Effector memory CD4-positive, alpha-beta T cell (primary cell): ENCODE measurements at regions not wholly inside any gene's neighbourhood (a gene's known extent, or its start where the extent isn't known, plus 50 kb on each side); places are given as distances from the start of the nearest gene placed in this dataset.

Experiments
- DNase-seq, 3 donors: peaks; one replicate each; pipeline ENCODE4 v3.0.0-alpha.2; 2020
- H3K27ac ChIP-seq: 2 replicates; pipeline ENCODE4 v1.7.0; 2013; ENCODE audit warnings: mild to moderate bottlenecking, low read length, moderate library complexity; ENCODE audit not compliant: insufficient read depth, poor library complexity, severe bottlenecking
- H3K27me3 ChIP-seq: replicated peaks from 2 replicates; pipeline ENCODE4 v1.7.0; 2013; ENCODE audit warnings: mild to moderate bottlenecking, low read length; ENCODE audit not compliant: insufficient read depth, control insufficient read depth, poor library complexity, severe bottlenecking
- H3K36me3 ChIP-seq: 2 replicates; pipeline ENCODE4 v1.7.0; 2013; ENCODE audit warnings: mild to moderate bottlenecking, low read length, moderate library complexity; ENCODE audit not compliant: control insufficient read depth, insufficient read depth
- H3K4me1 ChIP-seq: 2 replicates; pipeline ENCODE4 v1.7.0; 2013; ENCODE audit warnings: low read length, mild to moderate bottlenecking; ENCODE audit not compliant: control insufficient read depth, insufficient read depth, poor library complexity, severe bottlenecking
- H3K4me3 ChIP-seq: 2 replicates; pipeline ENCODE4 v1.7.0; 2013; ENCODE audit warnings: low read length, low read depth, mild to moderate bottlenecking; ENCODE audit not compliant: insufficient read depth, poor library complexity, severe bottlenecking
- H3K9me3 ChIP-seq: 2 replicates; pipeline ENCODE4 v1.7.0; 2013; ENCODE audit warnings: mild to moderate bottlenecking, low read length, moderate library complexity; ENCODE audit not compliant: control insufficient read depth

DNA sequence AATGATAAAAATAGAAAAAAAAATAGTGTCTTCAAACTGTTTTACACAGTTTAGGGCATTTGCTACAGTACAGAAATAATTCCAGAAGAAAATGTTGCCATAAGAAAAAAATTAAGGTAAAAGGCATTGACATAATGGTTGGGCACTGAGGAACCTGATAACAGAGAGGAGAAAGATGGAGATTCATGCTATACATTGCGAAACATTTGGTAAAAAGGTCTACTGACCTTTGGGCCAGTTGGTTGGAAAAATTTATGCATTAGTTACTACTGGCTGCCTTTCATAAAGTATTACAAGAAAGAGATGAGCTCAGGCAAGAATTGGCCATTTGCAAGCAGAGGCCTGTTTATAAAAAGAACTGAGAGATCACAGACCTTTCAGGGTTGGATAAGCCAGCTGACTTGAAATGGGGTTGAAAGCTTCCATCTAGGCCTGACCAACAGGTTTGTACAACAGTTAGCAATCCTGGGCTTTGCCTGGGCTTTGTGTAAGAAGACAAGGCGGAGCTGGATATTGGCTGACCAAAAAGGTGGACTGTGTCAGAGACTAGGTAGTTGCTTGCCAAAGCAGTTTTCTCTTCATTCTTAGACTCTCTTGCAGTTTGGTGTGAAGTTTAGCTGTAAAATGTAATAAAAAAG is 166.6 kb upstream of the MCTP2 start:
- Histone ChIP-seq H3K27ac (no peak overlapping the region), H3K4me1 (no peaks in the 10 kb centered on the region), H3K36me3 (no peaks in the 10 kb centered on the region)

DNA sequence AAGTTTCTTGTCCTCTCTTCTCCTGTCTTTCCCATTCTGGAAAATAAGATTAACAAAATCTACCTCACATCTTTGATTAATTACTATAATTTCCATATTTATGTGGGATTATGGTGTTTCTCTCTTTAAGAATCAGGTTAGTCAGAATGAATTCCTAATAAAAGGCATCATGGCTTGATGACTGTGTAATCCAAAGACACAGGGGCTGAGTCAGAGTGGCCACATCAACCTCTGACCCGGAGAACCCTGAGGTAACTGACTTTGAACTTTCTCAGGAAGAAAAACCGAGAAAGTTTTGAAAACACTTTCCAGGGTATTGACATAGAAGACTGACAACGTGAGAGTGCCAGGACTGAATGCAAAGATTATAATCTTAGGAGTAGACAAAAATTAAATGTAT is 170.3 kb upstream of the MCTP2 start:
- Histone ChIP-seq H3K27me3 (no peaks in the 10 kb centered on the region), H3K36me3 (no peaks in the 10 kb centered on the region), H3K9me3 (no peaks in the 10 kb centered on the region), H3K4me1 (no peaks in the 10 kb centered on the region), H3K27ac (no peak overlapping the region), H3K4me3 (no peak overlapping the region)
- DNase-seq, result no peak

More for the DNA sequence above, 166.6 kb upstream of the MCTP2 start:
- no peaks in the 10 kb centered on the region for H3K27me3 ChIP-seq
- H3K4me3 ChIP-seq, result no peak overlapping the region
- no peaks in the 10 kb centered on the region for H3K9me3 ChIP-seq
- DNase-seq, result no peak

DNA sequence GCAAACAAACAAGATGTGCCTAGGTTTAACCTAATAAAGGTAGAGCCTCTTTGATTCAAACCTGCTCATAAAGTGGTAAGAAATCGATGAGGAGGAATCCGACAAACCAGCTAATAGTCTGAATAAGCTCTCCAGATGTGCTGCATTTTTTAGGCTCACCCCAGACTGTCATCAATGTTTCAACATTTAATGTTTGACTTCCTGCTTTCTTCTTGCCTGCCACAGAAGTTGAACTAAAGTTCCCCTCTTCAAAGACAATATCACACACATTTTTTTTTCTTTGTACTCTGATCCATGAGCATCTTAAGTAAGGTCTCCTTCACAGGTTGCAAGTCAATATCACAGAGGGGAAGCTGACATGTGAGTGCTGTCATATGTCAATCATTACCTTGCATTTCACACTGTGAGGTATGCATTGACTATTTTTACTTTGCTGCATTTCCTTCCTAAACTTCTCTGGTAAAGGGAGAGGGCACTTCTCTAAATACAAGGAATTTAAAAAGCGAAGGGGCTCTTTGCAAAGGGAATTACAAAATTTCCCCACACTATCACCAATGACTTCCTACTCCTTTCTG is 172.3 kb upstream of the MCTP2 start:
- Histone ChIP-seq H3K36me3 (no peaks in the 10 kb centered on the region), H3K27me3 (no peaks in the 10 kb centered on the region), H3K9me3 (no peaks in the 10 kb centered on the region), H3K27ac (no peak overlapping the region), H3K4me3 (no peak overlapping the region), H3K4me1 (no peaks in the 10 kb centered on the region)
- no peak for DNase-seq

DNA sequence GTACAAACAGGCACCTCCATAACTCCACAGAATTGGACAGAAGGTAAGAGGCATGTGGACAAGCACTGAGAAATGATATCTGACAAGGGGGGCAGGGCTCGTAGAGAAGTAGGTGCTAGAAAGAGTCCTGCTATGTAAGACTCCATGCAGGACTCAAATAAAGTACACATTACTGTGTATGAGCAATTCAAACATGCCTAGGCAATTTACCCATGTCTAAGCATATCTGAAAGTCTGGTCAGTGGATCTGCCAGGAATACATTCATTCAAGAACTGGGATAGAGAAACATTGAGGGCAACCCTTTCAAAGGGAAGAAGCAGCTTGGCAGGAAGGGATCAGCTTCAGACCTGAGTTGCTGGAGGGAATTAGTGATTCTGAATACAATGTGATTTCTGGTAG is 174.1 kb upstream of the MCTP2 start:
- Histone ChIP-seq H3K4me1 (no peaks in the 10 kb centered on the region), H3K4me3 (no peak overlapping the region), H3K27ac (no peak overlapping the region), H3K27me3 (no peaks in the 10 kb centered on the region), H3K36me3 (no peaks in the 10 kb centered on the region), H3K9me3 (no peaks in the 10 kb centered on the region)
- no peak for DNase-seq

DNA sequence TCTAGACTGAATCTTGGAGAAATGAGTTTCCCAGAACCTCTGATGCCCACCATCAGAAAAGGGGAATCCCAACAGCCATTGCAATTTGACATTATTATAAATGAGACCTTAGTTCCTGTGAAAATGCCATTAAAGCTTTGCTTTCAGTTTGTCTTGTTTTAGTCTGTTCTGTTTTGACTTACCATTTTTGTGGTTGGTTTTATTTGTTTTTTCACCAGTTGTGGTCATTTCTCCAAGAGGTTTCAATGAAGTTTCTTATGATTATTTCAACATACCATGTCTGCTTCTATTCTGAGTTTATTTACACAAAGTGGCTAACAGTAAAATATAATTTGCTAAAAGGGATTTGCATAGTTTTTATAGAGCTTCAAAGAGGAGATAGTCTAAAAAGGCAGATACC is 175.0 kb upstream of the MCTP2 start:
- no peak overlapping the region for H3K4me3 ChIP-seq
- no peak for DNase-seq
- no peaks in the 10 kb centered on the region for H3K36me3 ChIP-seq
- no peaks in the 10 kb centered on the region for H3K9me3 ChIP-seq
- no peak overlapping the region for H3K27ac ChIP-seq
- H3K27me3 ChIP-seq, result no peaks in the 10 kb centered on the region
- H3K4me1 ChIP-seq, result no peaks in the 10 kb centered on the region

DNA sequence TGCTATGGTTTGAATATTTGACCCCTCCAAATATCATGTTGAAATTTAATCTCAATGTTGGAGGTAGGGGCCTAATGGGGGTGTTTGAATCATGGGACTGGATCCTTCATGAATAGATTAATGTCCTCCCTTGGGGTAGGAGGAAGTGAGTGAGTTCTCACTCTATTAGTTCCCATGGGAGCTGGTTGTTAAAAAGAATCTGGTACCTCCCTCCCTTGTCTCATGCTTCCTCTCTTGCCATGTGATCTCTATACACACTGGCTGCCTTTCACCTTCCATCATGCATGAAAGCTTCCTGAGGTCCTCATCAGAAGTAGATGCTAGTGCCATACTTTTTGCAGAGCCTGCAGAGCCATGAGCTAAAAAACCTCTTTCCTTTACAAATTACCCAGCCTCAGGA is 177.7 kb upstream of the MCTP2 start:
- Histone ChIP-seq H3K27ac (no peak overlapping the region), H3K36me3 (no peaks in the 10 kb centered on the region), H3K27me3 (no peaks in the 10 kb centered on the region), H3K9me3 (no peaks in the 10 kb centered on the region), H3K4me1 (no peaks in the 10 kb centered on the region), H3K4me3 (no peak overlapping the region)
- no peak for DNase-seq

DNA sequence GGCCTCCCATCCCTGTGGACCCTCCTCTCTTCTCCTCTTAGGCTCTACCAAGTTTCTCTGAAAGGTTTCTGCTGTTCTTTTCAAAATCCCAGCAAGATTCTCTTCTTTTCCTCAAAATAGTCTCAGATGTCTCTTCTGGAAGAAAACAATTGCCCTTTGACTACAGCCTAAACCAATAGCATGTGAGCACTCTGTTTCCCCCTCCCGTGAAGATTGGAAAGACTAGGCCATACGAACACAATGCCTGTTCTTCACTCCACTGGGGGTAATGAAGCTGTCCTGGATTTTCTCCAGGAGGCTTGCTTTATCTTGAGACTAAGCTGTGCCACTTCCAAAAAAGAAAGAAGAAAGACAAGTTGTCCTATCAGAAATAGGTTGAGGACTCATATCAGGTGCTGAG is 178.7 kb upstream of the MCTP2 start:
- no peaks in the 10 kb centered on the region for H3K36me3 ChIP-seq
- H3K27me3 ChIP-seq, result no peaks in the 10 kb centered on the region
- no peak for DNase-seq
- H3K4me3 ChIP-seq, result no peak overlapping the region
- no peak overlapping the region for H3K27ac ChIP-seq
- no peaks in the 10 kb centered on the region for H3K9me3 ChIP-seq
- no peaks in the 10 kb centered on the region for H3K4me1 ChIP-seq

DNA sequence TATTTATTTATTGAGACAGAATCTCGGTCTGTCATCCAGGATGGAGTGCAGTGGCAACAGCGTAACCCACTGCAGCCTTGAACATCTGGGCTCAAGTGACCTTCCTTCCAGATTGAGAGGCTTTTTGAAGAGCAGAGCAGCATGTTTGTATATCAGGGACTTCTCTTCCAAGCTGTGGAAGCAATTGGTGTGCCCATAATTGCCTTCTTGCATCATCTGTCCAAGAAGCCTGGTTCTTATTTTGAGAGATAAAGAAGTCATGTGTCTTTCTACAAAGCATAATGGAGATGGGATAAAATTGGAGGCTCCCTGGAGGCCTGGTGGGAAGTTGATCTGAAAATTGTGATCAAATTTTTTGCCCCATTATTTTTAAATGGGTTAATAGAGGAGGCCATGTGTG is 183.8 kb upstream of the MCTP2 start:
- no peaks in the 10 kb centered on the region for H3K36me3 ChIP-seq
- H3K9me3 ChIP-seq, result no peaks in the 10 kb centered on the region
- no peak for DNase-seq
- no peaks in the 10 kb centered on the region for H3K4me1 ChIP-seq
- no peak overlapping the region for H3K27ac ChIP-seq
- H3K27me3 ChIP-seq, result no peaks in the 10 kb centered on the region
- H3K4me3 ChIP-seq, result no peak overlapping the region

DNA sequence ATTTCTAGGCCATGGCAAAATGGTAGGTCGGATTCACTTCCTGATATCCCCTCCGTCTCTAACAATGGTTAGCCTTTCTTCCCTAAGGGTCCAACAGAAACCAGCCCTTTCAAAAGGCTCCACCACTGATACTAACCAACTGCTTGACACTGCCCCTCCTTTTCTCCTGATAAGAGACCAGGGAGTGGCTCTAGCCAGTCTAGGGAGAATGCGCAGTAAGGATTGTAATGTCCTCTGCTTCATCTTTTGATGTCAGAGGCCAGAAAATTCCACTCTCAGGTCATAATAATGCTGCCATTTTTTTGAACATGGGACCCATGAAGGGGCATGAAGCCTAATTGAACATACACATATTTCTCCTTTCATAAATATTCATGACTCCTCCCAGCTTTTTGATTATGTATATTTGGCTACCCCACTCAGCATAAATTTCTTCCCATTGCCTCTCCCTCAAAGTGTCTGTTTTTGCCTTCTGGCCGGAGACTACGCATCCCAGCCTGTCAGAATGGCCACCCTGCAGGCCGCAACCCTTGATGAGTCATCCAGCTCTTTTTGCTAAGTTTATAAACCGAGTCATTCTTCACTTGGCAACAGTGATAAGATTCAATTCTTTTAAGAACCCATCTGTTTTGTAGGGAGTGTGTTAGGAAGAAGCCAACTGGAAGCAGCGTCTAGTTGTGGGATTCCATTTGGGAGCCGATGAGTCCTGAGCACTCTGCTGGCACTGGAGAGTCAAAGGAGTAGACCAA is 189.0 kb upstream of the MCTP2 start:
- H3K9me3 ChIP-seq, result no peaks in the 10 kb centered on the region
- no peak overlapping the region for H3K27ac ChIP-seq
- no peaks in the 10 kb centered on the region for H3K27me3 ChIP-seq
- H3K4me3 ChIP-seq, result no peak overlapping the region
- H3K4me1 ChIP-seq, result no peaks in the 10 kb centered on the region
- DNase-seq, result no peak
- no peaks in the 10 kb centered on the region for H3K36me3 ChIP-seq

DNA sequence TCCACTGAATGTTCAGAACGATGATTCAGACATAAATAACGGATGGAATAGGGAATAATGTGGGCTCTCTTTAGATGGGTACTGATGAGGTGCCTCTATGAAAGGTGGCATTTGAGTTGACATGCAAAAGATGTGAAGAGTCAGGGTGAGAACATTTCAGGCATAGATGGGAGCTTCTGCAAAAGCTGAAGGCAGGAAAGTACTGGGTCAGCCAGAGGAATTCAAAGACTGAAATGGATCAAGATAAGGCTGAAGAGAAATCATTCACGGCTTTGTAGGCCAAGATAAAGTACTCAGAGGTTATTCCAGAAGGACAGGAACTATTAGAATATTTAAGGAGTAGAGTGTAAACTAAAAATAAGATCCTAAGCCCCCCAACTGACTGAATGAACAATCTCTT is 189.6 kb upstream of the MCTP2 start:
- Histone ChIP-seq H3K36me3 (no peaks in the 10 kb centered on the region), H3K4me1 (no peaks in the 10 kb centered on the region), H3K27me3 (no peaks in the 10 kb centered on the region)

More for the DNA sequence above, 189.6 kb upstream of the MCTP2 start:
- H3K27ac ChIP-seq, result no peak overlapping the region
- H3K9me3 ChIP-seq, result no peaks in the 10 kb centered on the region
- no peak overlapping the region for H3K4me3 ChIP-seq
- DNase-seq, result no peak
